HG03442 (cell line): ENCODE measurements at regions not wholly inside any gene's neighbourhood (a gene's known extent, or its start where the extent isn't known, plus 50 kb on each side); places are given as distances from the start of the nearest gene placed in this dataset.
A peak's percentile ranks its signal among the peaks of the same experiment; 100 is the strongest.
"Not testable (repeated sequence)": the region's sequence is repeated elsewhere in the genome, so short reads cannot be mapped to it uniquely, and the experiment has no call there.

ENCODE experiments used
- ATAC-seq: cut with Tn5 transposase; IDR thresholded peaks from one replicate; pipeline ENCODE4 v1.9.1; 2021; ENCODE audit warnings: mild to moderate bottlenecking, moderate library complexity; ENCODE audit not compliant: unreplicated experiment

DNA sequence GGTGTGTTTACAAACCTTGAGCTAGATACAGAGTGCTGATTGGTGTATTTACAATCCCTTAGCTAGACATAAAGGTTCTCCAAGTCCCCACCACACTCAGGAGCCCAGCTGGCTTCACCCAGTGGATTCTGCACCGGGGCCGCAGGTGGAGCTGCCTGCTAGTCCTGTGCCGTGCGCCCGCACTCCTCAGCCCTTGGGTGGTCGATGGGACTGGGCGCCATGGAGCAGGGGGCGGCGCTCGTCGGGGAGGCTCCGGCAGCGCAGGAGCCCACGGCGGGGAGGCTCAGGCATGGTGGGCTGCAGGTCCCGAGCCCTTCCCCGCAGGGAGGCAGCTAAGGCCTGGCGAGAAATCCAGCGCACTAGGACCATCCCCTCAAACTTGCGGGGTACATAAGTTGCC lies 124.2 kb upstream of the EEF2KMT start:
- not testable (repeated sequence) for ATAC-seq

DNA sequence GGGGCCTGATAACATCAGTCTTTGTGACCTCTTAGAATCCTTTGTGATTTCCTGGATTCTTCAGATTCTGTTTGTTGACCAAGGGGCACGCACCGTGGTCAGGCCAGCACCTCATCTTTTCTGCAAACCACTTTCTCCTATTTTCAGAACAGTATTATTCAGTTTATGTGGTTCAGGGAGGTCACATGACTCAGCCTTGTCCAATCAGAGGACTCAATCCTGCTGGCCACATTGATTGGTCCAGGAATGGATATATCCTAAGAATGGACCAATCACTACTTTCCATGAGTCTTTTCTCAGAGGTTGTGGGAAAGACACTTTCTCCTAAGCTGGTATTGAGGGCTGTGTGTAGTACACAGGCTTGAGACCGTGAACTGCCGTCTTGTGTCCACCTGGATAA lies 123.1 kb upstream of the EEF2KMT start:
- ATAC-seq, result no peak

DNA sequence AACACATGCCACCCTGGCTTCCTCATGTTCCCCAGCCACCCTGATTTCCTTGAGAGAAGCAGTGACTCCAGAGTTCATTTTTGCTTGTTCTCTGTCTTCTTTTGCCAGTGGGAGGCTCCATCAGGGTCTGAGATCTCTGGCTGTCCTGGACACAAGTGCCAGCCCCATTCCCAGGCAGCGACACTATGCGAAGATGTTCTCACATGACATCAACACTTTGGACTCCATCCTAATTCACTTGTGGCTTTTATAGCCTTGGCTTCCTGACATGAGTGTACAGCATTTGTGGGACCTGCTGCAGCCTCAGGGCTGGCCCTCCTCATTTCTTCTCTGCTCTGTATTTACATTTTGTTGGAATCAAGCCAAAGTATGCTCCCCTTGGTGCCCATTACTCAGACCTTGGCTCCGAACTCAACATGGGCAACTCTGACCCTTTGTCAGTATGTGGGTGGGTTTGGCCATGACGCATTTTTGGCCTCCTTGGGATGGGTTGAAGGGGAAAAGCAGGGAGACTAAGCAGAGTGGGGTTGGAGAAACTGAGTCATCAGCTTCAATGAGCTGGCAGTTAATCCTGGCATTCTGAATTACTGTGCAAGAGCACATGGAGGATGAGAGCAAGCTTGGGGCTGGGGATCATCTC lies 119.0 kb upstream of the EEF2KMT start:
- ATAC-seq, result no peak

DNA sequence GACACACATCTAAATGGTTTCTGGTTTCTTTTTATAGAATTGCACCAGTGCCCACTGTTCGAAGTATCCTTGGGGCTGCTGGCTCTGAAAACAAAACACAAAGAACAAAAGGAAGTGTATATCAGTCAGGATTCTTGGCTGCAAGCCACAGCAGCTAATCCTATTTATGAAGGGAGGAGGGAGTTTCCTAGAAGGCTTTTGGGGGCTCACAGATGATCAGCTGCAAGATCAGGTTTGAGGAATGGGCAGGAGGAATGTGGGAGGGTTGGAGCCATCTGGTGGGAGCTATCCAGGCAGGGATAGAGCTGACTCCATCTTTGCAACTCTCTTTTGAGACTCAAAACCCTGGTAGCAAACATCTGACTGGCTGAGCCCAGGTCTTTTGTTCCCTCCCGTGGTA lies 118.3 kb upstream of the EEF2KMT start:
- ATAC-seq, result no peak

- no peak for ATAC-seq
Observed at GRCh38 chr16:5214466-5214865, 116.9 kb upstream of the EEF2KMT start.

GRCh38 chr16:5212501-5212900 lies 114.9 kb upstream of the EEF2KMT start:
- ATAC-seq, result not testable (repeated sequence)

GRCh38 chr16:5207862-5208498 lies 110.4 kb upstream of the EEF2KMT start:
- ATAC-seq, result not testable (repeated sequence)

GRCh38 chr16:5207001-5207523 lies 109.5 kb upstream of the EEF2KMT start:
- no peak for ATAC-seq

DNA sequence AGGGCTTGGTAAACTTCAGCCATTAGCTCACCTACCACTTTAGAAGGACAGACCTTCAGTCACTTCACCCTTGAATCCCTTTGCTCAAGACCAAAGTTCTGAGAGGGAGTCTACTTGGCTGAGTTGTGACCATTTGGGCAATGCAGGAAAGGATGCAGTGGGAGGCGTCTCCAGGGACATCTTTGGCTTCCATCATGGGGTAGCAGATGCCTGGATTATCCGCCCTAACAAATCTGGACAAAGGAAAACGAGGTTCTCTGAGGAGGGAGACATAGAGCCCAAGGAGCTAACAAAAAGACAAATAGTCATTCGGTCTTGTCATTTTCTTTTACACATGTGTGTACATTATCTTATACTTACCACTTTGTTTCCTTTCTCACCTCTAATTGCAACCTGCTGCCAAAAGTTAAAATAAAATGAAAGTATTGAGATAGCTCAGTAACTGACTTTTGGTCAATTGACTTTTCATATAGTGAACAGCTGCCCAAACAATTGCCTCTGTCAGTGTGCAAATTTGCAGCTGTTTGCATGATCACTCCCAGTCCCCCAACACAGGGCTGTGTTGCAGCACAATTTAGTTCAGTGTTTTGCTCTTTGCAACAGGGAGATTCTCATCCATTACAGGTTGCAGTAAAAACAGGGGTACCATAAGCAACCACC lies 108.9 kb upstream of the EEF2KMT start:
- no peak for ATAC-seq

DNA sequence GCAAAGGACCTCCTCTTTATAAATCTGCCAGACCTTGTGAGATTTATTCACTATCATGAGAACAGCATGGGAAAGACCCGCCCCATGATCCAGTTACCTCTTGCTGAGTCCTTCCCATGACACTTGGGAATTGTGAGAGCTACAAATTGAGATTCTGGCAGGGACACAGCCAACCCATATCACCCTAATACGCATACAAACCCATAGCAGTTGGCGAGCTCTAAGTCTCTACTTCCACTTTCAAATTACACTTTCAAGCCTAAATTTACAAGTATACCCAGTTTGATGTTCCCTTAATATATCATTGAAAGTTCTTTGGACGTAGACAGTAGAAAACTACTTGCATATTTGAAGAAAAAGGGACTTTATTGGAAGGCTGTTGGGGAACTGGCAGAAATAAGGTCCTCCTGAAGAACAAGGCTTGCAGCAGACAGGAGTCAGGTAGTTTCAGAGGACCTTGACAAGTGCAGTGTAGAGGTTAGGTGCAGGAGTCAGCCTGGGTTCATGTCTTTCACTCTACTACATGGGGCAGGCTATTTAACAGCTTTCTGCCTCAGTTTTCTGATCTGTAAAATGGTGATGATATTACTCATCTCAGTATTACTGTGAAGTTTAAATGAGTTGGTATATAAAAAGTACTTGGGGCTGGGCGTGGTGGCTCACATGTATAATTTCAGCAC lies 107.9 kb upstream of the EEF2KMT start:
- peak; percentile 53 for ATAC-seq

GRCh38 chr16:5203675-5204074 lies 106.1 kb upstream of the EEF2KMT start:
- not testable (repeated sequence) for ATAC-seq

DNA sequence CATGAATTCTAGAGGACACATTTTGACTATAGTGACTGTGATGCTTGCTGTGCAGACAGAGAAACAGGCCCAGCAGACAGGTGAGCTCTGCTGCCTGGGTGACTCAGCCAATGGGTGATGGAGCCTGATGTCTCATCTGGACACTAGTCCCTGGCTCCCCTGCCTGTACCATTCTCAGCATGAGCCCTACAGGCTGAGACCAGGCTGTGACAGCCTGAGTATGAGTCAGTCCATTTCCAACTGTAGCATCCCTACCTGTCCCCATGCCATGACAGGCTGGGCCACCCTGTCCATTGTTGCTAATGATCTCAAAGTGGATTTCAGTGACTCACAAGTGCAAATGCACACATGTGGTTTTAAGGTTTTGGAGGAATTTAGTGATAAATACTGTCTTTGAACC lies 102.5 kb upstream of the EEF2KMT start:
- no peak for ATAC-seq

- no peak for ATAC-seq
Observed at GRCh38 chr16:5196204-5196603, 98.6 kb upstream of the EEF2KMT start.

- no peak for ATAC-seq
Observed at GRCh38 chr16:5193861-5194260, 96.3 kb upstream of the EEF2KMT start.

- no peak for ATAC-seq
Observed at GRCh38 chr16:5188989-5189352, 91.4 kb upstream of the EEF2KMT start.

GRCh38 chr16:5188318-5188988 lies 90.9 kb upstream of the EEF2KMT start:
- no peak for ATAC-seq

DNA sequence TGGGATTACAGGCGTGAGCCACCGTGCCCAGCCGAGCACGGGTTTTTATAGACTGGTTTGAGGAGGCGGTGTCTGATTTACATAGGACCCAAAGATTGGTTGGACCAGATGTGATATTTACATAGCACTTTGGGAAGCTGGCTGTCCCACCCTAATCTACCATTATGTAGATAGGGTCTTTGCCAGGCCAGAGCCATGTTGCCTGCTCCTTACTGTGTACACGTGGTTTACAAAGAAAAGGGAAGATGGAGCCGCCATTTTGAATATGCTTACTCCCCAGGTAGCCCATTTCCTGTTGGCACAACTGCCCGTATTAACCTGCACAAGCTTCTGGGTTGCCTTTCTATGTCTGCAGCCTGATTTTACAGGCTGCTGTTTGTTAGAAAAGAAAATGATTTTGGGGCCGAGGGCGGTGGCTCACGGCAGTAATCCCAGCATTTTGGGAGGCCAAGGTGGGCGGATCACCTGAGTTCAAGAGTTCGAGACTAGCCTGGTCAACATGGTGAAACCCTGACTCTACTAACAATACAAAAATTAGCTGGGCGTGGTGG lies 89.9 kb upstream of the EEF2KMT start:
- ATAC-seq, result no peak

DNA sequence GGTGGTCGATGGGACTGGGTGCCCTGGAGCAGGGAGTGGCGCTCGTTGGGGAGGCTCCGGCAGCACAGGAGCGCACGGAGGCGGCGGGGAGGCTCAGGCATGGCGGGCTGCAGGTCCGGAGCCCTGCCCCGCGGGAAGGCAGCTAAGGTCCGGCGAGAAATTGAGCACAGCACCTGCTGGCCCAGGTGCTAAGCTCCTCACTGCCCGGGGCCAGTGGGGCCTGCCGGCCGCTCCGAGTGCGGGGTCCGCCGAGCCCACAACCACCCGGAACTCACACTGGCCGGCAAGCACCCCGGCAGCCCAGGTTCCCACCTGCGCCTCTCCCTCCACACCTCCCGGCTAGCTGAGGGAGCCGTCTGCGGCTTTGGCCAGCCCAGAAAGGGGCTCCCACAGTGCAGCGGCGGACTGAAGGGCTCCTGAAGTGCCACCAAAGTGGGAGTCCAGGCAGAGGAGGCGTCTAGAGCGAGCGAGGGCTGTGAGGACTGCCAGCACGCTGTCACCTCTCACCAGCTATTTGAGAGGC lies 88.8 kb upstream of the EEF2KMT start:
- no peak for ATAC-seq

GRCh38 chr16:5176505-5176904 lies 78.9 kb upstream of the EEF2KMT start:
- no peak for ATAC-seq

GRCh38 chr16:5175266-5175665 lies 77.7 kb upstream of the EEF2KMT start:
- no peak for ATAC-seq
